NB4 (cell line): ENCODE measurements at regions not wholly inside any gene's neighbourhood (a gene's known extent, or its start where the extent isn't known, plus 50 kb on each side); places are given as distances from the start of the nearest gene placed in this dataset.

Source experiments
- DNase-seq: peaks from one replicate; pipeline ENCODE4 v3.0.0; 2010; ENCODE audit warnings: low read depth
- H3K4me3 ChIP-seq: one replicate; pipeline ENCODE4 v1.5.1; 2011; ENCODE audit warnings: mild to moderate bottlenecking, low read depth, low read length, moderate library complexity
- MYC ChIP-seq: IDR thresholded peaks from 2 replicates; pipeline ENCODE4 v1.6.1; 2011; ENCODE audit warnings: low read depth, low read length
- POLR2A ChIP-seq: IDR thresholded peaks from 2 replicates; pipeline ENCODE4 v1.6.1; 2011; ENCODE audit warnings: mild to moderate bottlenecking; ENCODE audit not compliant: insufficient read length; ENCODE audit errors: extremely low read depth
- TF ChIP-seq, protein P1 (sequence below): IDR thresholded peaks from 2 replicates; pipeline ENCODE4 v1.6.1; 2011; ENCODE audit warnings: low read depth, low read length
- TF ChIP-seq, protein P2 (sequence below): IDR thresholded peaks from one replicate; pipeline ENCODE4 v1.5.1; 2012; ENCODE audit warnings: low read depth, low read length

DNA sequence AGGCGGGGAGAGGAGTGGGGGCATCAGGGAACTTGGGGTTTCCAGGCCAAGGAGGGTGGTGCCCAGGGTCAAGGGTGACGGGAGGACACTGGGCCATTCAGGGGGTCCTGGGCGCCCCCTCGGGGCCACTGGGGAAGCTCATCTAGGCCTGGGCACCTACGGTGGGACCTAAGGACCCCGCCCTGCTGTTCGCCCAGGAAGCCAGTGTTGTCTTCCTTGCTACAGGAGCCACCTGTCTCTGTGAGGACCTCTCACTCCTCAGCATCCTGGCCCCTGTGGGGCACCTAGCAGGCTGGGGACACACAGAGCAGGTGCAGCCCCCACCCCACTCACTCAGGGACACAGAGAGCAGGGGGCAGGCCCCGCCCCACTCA is 191.6 kb downstream of the IGLL1 start:
- DNase-seq = no peak
- TF ChIP-seq MYC (no peak), POLR2A (no peak)
- H3K4me3 ChIP-seq = no peak overlapping the region

DNA sequence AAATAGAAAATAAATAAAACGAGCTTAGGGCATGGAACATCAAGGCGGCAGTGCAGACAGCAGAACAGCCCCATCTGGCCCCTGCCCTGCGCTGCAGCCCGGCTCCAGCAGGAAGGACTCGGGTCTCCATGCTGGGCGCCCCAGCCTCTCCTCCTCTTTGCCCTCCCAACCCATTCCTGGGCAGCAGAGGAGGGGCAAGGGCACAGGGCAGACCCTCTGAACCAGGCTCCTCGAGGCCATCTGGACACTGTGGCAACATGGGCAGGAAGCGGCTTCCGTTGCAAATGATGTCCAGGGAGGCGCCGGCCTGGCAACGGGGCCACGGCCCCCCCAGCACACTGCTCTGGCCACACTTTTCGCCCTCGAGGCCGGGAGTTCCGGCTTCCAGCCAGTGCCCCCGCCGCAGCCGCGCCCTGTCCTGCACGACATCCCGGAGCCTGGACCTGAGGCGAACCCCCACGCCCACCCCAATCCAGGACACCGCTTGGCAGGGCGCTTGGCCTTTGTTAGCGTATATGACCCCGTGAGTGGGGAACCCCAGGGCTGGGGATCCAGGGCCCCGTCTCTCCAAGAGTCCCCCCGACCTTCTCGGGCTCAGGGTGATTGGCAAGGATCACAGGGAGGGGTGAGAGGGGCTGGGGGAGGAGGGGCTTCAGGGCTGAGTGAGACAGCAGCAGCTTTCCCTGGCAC is 192.1 kb downstream of the IGLL1 start:
- TF ChIP-seq POLR2A (no peak), MYC (no peak)
- TF ChIP-seq, protein P1, sequence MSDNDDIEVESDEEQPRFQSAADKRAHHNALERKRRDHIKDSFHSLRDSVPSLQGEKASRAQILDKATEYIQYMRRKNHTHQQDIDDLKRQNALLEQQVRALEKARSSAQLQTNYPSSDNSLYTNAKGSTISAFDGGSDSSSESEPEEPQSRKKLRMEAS = no peak
- TF ChIP-seq, protein P2, sequence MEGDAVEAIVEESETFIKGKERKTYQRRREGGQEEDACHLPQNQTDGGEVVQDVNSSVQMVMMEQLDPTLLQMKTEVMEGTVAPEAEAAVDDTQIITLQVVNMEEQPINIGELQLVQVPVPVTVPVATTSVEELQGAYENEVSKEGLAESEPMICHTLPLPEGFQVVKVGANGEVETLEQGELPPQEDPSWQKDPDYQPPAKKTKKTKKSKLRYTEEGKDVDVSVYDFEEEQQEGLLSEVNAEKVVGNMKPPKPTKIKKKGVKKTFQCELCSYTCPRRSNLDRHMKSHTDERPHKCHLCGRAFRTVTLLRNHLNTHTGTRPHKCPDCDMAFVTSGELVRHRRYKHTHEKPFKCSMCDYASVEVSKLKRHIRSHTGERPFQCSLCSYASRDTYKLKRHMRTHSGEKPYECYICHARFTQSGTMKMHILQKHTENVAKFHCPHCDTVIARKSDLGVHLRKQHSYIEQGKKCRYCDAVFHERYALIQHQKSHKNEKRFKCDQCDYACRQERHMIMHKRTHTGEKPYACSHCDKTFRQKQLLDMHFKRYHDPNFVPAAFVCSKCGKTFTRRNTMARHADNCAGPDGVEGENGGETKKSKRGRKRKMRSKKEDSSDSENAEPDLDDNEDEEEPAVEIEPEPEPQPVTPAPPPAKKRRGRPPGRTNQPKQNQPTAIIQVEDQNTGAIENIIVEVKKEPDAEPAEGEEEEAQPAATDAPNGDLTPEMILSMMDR = no peak
- no peak overlapping the region for H3K4me3 ChIP-seq

DNA sequence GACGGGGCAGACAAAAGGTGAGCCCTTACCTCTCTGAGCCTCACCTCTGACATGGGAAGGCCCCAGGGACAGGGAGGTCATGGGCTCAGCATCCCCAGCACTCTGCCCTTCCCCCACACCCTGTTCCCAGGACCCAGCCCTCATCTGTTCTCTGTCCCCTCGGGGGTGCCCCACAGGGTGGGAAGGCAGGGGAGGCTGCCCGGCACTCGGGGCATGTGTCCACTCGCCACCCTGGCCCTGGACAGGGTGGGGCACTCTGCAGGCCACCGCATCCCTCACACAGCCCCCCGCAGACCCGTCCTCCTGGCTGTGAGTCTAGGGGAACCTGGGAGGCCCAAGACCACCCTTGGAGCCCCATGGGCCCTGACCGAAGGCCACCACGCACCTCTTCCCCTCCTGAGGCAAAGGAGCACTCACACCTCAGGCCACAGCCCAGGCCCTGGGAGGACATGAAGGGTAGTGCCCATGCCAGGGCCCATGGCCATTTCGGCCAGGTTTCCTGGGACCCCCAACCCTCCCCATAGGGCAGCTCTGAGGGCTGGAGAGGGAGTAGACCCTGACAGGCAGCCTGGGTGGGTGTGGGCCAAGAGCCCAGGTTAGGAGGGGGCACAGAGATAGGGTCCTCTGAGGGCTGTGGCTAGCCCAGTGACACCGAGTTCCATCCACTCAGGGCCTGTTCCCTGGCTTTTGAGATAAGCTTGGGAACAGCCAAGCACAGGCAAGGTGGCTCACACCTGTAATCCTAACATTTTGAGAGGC is 193.1 kb downstream of the IGLL1 start:
- DNase-seq = no peak
- TF ChIP-seq POLR2A = no peak
- no peak for TF ChIP-seq MYC
- TF ChIP-seq, protein P1 = no peak
- TF ChIP-seq, protein P2 = no peak
- no peak overlapping the region for H3K4me3 ChIP-seq

More for the DNA sequence above, 192.1 kb downstream of the IGLL1 start:
- no peak for DNase-seq

DNA sequence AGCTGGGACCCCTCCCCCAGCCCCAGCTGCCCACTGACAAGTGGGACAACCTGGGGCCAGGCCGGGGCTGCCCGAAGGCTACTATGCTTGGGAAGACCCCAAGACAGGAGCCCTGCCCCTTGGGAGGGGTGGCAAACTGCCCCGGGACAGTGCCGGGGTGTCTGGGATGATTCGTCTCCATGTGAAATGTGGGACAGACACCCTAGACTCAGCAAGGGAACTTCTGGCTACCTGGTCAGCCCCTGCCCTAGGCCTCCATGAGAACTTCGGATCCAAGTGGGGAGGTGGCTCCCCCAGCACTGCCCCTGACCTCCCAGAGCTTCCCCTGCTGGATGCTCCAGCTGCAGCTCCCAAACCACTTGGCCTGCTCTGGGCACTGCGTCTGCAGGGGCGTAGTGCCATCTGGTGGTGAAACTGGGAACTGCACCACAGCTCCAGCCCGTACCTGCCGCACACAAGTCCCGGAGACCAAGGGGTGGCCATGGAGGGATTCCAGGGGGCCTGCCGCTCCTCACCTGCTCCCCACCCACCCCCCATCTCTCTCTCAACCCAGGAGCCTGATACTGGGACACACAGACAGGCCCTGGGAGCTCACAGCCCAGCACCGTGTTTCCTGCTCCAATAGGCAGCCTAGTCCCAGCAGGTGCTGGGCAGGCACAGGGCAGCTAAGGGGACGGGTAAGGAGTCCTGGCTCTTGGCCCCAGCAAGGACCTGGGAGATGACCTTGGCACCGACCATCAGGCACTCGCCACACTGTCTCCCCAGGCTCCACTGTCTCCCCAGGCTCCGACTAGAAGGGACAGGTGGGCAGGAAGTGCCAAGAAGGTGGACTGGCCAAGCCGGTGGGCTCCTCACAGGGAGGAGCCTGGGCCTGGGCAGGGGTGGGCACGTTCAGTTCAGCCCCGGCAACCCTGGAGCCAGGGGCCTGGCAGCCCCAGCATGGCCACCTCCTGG is 194.1 kb downstream of the IGLL1 start:
- DNase-seq = peak; percentile 76
- no peak overlapping the region for H3K4me3 ChIP-seq
- no peak for TF ChIP-seq MYC
- TF ChIP-seq, protein P2 = peak; percentile 93

DNA sequence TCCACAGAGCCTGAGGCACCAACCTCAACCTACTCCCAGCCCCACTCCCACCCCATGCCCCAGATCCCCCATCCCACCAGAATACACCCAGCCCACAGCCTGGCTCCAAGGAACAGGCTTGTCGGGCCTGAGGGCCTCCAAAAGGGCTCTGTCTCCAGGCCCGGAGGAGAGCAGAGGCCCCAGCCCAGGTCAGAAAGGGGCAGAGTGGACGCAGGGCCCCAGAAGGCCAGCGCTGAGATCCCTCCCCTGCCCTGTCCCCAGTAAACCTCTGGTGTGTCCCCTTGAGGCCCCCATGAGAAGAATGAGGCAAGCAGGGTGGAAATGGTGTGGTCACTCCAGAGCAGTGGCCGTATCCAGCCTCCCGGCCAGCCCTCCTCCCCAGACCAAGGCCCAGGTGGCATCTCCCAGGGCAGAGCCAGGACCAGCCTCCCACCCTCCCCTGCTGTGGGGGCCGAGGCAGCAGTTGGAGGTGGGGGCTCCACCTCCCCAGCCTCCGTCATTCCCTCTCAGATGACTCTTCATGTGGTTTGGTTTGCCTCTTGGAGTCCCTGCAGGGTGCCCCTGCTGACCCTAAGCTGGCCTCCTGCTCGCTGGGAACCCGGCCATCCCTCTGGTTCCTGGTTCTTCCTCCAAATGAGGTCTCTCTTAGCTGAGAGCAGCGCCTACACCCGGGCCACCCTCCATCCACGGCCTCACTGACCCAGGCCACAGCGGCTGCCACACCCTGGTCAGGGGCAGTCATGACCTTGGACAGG is 195.0 kb downstream of the IGLL1 start:
- no peak overlapping the region for H3K4me3 ChIP-seq
- TF ChIP-seq, protein P1 = no peak
- TF ChIP-seq, protein P2 = no peak
- TF ChIP-seq MYC (no peak), POLR2A (no peak)
- DNase-seq = no peak

DNA sequence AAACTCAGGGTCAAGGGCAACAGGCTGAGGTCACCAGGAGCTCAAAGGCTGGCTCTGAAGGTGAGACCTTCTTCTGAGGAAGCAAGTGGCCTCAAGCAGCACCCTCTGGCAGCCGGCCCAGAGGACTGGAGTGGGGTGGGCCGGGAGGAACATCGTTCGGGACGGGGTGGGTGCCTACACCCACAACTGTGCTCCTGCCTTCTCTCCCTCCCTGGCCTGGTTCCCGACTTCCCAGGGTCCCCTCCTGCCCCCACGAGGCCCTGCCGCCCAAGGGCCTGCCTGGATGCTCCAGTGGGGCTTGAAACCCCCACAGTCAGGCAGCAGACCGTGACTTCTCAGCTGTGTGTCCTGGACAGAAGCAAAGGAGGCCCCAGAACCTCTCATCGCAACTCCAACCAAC is 195.7 kb downstream of the IGLL1 start:
- no peak for DNase-seq
- no peak overlapping the region for H3K4me3 ChIP-seq
- TF ChIP-seq, protein P1 = no peak
- TF ChIP-seq POLR2A (no peak), MYC (no peak)
- TF ChIP-seq, protein P2 = no peak
